ENCODE measurements at regions not wholly inside any gene's neighbourhood (a gene's known extent, or its start where the extent isn't known, plus 50 kb on each side); places are given as distances from the start of the nearest gene placed in this dataset.

DNA sequence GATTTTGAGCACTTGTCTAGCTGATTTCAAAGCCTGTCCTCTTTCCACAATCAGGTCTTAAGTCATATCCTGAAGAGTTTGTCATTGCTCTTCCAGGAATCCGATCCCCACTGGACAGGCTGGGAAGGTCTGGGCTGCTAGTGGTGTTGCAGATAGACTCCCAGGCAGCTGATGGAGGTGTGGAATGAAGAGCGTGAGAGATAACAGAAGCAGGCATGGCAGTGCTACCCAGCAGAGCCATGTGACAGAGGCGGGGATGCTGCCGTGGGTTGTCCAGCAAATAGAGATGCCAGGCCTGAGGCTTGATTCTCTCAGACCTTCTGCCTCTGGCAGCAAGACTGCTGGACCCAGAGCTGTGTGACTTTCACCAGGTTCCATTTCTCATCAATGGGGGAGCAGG is 116.5 kb upstream of the EEPD1 start (continued):
- TF ChIP-seq, protein P1, sequence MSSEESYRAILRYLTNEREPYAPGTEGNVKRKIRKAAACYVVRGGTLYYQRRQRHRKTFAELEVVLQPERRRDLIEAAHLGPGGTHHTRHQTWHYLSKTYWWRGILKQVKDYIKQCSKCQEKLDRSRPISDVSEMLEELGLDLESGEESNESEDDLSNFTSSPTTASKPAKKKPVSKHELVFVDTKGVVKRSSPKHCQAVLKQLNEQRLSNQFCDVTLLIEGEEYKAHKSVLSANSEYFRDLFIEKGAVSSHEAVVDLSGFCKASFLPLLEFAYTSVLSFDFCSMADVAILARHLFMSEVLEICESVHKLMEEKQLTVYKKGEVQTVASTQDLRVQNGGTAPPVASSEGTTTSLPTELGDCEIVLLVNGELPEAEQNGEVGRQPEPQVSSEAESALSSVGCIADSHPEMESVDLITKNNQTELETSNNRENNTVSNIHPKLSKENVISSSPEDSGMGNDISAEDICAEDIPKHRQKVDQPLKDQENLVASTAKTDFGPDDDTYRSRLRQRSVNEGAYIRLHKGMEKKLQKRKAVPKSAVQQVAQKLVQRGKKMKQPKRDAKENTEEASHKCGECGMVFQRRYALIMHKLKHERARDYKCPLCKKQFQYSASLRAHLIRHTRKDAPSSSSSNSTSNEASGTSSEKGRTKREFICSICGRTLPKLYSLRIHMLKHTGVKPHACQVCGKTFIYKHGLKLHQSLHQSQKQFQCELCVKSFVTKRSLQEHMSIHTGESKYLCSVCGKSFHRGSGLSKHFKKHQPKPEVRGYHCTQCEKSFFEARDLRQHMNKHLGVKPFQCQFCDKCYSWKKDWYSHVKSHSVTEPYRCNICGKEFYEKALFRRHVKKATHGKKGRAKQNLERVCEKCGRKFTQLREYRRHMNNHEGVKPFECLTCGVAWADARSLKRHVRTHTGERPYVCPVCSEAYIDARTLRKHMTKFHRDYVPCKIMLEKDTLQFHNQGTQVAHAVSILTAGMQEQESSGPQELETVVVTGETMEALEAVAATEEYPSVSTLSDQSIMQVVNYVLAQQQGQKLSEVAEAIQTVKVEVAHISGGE (CRISPR knock-in tag; IDR thresholded peaks at IDR 0.05), result no peak
- no peak for TF ChIP-seq YY1 (IDR thresholded peaks at IDR 0.05; ENCODE audit: low read depth, low read length)
- TF ChIP-seq EZH2 (IDR thresholded peaks at IDR 0.05; ENCODE audit: borderline replicate concordance, control insufficient read depth, low read depth, low read length), result no peak
- no peak for TF ChIP-seq NR2C1 (IDR thresholded peaks at IDR 0.05)
- TF ChIP-seq NFXL1 (IDR thresholded peaks at IDR 0.05; ENCODE audit: borderline replicate concordance), result no peak
- no peak for TF ChIP-seq SIN3A (IDR thresholded peaks at IDR 0.05; ENCODE audit: low read depth, low read length)
- no peak for TF ChIP-seq ZNF622 (IDR thresholded peaks at IDR 0.05)
- no peak for TF ChIP-seq RCOR1 (conservative IDR thresholded peaks at IDR 0.05; ENCODE audit: low read depth, low read length)

DNA sequence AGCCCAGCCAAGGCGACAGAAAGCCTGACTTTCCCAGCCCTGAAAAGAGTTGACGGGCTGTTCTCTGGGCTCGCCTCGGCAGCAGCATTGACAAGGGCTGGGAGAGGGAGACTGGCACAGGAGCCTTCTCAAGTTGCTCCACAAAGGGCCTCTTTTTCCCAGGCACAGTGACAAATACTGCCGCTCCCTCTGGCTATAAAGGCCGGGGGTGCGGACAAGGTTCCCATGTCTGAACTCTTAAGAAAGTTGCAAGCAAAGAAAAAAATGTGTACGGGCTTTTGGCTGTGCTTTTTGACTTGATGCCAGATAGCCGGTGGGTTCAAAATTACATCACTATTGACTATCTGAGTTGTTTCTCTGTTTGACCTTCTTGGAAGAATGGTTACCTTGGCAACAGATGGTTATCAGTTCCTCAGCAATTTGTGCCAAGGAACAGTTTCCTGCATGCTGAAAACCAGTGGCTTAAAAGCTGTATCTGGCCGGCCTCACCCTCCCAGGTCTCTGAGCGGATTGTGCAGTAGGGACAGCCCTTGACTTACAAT is 115.9 kb upstream of the EEPD1 start:
- Histone ChIP-seq H3K36me3 (ENCODE audit: control insufficient read depth in 2 of 2, insufficient read depth in 2 of 2, low read length in 1 of 2) (no peaks in the 10 kb centered on the region), H3K4me2 (ENCODE audit: control insufficient read depth, insufficient read depth) (no peak overlapping the region), H4K20me1 (ENCODE audit: control insufficient read depth, insufficient read depth) (no peaks in the 10 kb centered on the region), H3K4me1 (ENCODE audit: control insufficient read depth, insufficient read depth, low read length) (no peaks in the 10 kb centered on the region), H3K4me3 (no peak overlapping the region), H2AFZ (ENCODE audit: control insufficient read depth, low read depth, low read length) (no peak overlapping the region), H3K27me3 (replicated peaks in 1 of 2; ENCODE audit: control insufficient read depth in 2 of 2, insufficient read depth in 2 of 2, low read length in 1 of 2) (0 out of 4 replicates have a peak, but pooled peaks cover 0 to 1% of the 10 kb centered on the region in 2 experiments), H3K79me2 (ENCODE audit: control insufficient read depth, insufficient read depth, low read length) (no peaks in the 10 kb centered on the region), H3K27ac (ENCODE audit: control insufficient read depth, insufficient read depth) (no peak overlapping the region), H3K9ac (ENCODE audit: control insufficient read depth, insufficient read depth, low read length) (no peak overlapping the region), H3K9me3 (replicated peaks; ENCODE audit: control insufficient read depth, insufficient read depth, low read length) (no peaks in the 10 kb centered on the region)
- FAIRE-seq, result no peak
- in situ Hi-C loops (cut with MboI) (no loop called here), intact Hi-C loops (cut with micrococcal nuclease; ENCODE audit: unreplicated experiment) (no loop called here)
- ChIA-PET RAD21 (ENCODE audit: unreplicated experiment) (no interaction called here), POLR2A (no interaction called here), CTCF (interaction anchor here (1.4 kb wide), 1 partner anchor 250 kb away, joined by 3 read pairs; no protein-coding TSS in a partner anchor), SMC1A (ENCODE audit: uncharacterized antibody, unreplicated experiment) (no interaction called here)
- no peak for DNase-seq (ENCODE audit: low read depth, low spot score)
- ATAC-seq, result no peak
- BruUV-seq (replicated peaks), result no TSS peak
- 39% methylated on average over 11 of the region's 11 CpGs for WGBS (ENCODE audit: insufficient coverage, insufficient replicate concordance, low lambda C conversion rate, missing lambda C conversion rate)
- TF ChIP-seq RUNX3 (IDR thresholded peaks at IDR 0.05; ENCODE audit: low read length) (no peak), FOS (IDR thresholded peaks at IDR 0.05; ENCODE audit: borderline replicate concordance, extremely low read depth, insufficient read length) (no peak), NR2F1 (conservative IDR thresholded peaks at IDR 0.05) (no peak), CBX5 (IDR thresholded peaks at IDR 0.05; ENCODE audit: low read depth) (no peak), SIN3A (IDR thresholded peaks at IDR 0.05; ENCODE audit: low read depth, low read length) (no peak), CREB1 (IDR thresholded peaks at IDR 0.05; ENCODE audit: low read depth) (no peak), SREBF1 (IDR thresholded peaks at IDR 0.05; ENCODE audit: low read length) (no peak), MEF2B (IDR thresholded peaks at IDR 0.05; ENCODE audit: partially characterized antibody, poor library complexity, severe bottlenecking) (no peak), YBX1 (IDR thresholded peaks at IDR 0.05) (no peak), CBFB (IDR thresholded peaks at IDR 0.05; ENCODE audit: low read depth) (no peak)
- TF ChIP-seq, protein P2, sequence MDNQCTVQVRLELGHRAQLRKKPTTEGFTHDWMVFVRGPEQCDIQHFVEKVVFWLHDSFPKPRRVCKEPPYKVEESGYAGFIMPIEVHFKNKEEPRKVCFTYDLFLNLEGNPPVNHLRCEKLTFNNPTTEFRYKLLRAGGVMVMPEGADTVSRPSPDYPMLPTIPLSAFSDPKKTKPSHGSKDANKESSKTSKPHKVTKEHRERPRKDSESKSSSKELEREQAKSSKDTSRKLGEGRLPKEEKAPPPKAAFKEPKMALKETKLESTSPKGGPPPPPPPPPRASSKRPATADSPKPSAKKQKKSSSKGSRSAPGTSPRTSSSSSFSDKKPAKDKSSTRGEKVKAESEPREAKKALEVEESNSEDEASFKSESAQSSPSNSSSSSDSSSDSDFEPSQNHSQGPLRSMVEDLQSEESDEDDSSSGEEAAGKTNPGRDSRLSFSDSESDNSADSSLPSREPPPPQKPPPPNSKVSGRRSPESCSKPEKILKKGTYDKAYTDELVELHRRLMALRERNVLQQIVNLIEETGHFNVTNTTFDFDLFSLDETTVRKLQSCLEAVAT (IDR thresholded peaks at IDR 0.05), result no peak
- TF ChIP-seq, protein P3, sequence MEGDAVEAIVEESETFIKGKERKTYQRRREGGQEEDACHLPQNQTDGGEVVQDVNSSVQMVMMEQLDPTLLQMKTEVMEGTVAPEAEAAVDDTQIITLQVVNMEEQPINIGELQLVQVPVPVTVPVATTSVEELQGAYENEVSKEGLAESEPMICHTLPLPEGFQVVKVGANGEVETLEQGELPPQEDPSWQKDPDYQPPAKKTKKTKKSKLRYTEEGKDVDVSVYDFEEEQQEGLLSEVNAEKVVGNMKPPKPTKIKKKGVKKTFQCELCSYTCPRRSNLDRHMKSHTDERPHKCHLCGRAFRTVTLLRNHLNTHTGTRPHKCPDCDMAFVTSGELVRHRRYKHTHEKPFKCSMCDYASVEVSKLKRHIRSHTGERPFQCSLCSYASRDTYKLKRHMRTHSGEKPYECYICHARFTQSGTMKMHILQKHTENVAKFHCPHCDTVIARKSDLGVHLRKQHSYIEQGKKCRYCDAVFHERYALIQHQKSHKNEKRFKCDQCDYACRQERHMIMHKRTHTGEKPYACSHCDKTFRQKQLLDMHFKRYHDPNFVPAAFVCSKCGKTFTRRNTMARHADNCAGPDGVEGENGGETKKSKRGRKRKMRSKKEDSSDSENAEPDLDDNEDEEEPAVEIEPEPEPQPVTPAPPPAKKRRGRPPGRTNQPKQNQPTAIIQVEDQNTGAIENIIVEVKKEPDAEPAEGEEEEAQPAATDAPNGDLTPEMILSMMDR (IDR thresholded peaks at IDR 0.05 in 2 of 3, conservative IDR thresholded peaks at IDR 0.05 in 1 of 3; ENCODE audit: control insufficient read depth in 2 of 3, extremely low read depth in 1 of 3, insufficient read depth in 1 of 3, low read depth in 3 of 3, low read length in 3 of 3), result no peak
